HUES6 (cell line): ENCODE measurements at regions not wholly inside any gene's neighbourhood (a gene's known extent, or its start where the extent isn't known, plus 50 kb on each side); places are given as distances from the start of the nearest gene placed in this dataset.

Source experiments
- H3K27ac ChIP-seq: 2 replicates; pipeline ENCODE4 v1.7.0; 2013; ENCODE audit warnings: low read depth, mild to moderate bottlenecking, low read length, inconsistent platforms
- H3K27me3 ChIP-seq: 2 replicates; pipeline ENCODE4 v1.6.1; 2013; ENCODE audit warnings: low read length; ENCODE audit not compliant: control insufficient read depth, insufficient read depth
- H3K36me3 ChIP-seq: 2 replicates; pipeline ENCODE4 v1.6.1; 2013; ENCODE audit warnings: low read length; ENCODE audit not compliant: control insufficient read depth, insufficient read depth
- H3K4me1 ChIP-seq: 2 replicates; pipeline ENCODE4 v1.6.1; 2013; ENCODE audit warnings: low read length; ENCODE audit not compliant: control insufficient read depth, insufficient read depth
- H3K4me3 ChIP-seq: 2 replicates; pipeline ENCODE4 v1.5.1; 2013; ENCODE audit warnings: low read depth, low read length
- H3K9ac ChIP-seq: one replicate; pipeline ENCODE4 v1.6.1; 2013; ENCODE audit warnings: mild to moderate bottlenecking, low read length
- H3K9me3 ChIP-seq: 2 replicates; pipeline ENCODE4 v1.6.1; 2013; ENCODE audit warnings: low read depth, low read length; ENCODE audit not compliant: control insufficient read depth, insufficient read depth

DNA sequence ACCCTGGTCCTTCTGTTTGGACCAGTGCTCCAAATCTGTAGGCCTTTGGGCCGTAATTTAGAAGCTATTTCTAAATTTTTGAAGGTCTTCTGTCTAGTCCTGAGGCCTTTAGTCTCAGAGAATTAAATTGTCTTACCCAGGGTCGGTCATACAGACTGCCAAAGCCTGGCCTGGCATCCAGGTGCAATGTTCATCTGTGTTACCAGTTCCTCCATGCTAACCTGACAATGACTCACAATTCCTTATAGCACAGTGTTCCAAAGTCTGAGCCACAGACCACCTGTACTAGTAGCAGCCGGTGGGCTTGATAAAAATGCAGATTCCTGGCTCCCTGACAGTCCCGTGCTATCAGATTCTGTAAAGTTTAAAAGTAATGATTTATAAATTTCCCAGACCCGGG lies 77.7 kb upstream of the MAP4K3 start:
- Histone ChIP-seq H3K27me3 (no peaks in the 10 kb centered on the region), H3K4me3 (no peak overlapping the region), H3K27ac (no peak overlapping the region), H3K9me3 (peaks cover under 1% of the 10 kb centered on the region; the same call in 1 of the 2 replicates), H3K9ac (no peak overlapping the region), H3K4me1 (peaks cover 34% of the 10 kb centered on the region), H3K36me3 (no peaks in the 10 kb centered on the region)

DNA sequence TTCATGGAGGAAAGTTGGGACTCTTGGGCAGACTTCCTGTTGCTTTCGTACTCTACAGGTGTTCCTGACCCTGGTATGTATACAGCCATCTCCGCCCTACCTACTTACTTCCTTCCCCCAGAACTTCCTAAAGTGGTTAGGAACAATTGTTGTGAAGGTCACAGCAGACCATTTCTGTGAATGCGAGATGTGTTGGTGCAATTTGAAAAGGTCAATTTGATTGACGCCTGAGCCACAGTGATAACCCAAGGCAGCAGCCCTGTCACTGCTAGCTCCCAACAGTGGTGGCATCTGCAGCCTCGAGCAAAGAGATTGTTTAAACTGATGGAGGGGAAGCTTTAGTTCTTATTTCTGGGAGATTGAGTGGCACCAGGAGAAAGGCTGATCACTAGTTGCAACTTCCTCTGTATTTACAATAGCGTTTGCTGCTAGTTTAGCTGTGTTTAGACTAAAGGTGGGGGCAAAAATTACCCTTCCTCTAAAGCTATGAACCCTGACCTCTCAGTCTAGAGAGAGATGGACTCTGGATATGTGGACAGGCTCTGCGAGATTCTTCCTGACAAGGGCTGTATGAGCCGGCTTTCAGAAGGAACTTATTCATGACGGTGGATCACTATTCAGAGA lies 78.3 kb upstream of the MAP4K3 start:
- H3K27me3 ChIP-seq: no peaks in the 10 kb centered on the region
- peaks cover 34% of the 10 kb centered on the region for H3K4me1 ChIP-seq
- H3K4me3 ChIP-seq: no peak overlapping the region
- no peaks in the 10 kb centered on the region for H3K36me3 ChIP-seq
- 0 out of 2 replicates have a peak overlapping the region, but pooled peaks have one; percentile 5 for H3K27ac ChIP-seq
- peaks cover 4% of the 10 kb centered on the region; the same call in 1 of the 2 replicates for H3K9me3 ChIP-seq
- no peak overlapping the region for H3K9ac ChIP-seq

GRCh38 chr2:39515897-39516346 lies 78.8 kb upstream of the MAP4K3 start:
- no peaks in the 10 kb centered on the region for H3K27me3 ChIP-seq
- peaks cover 8% of the 10 kb centered on the region for H3K9me3 ChIP-seq
- no peak overlapping the region for H3K4me3 ChIP-seq
- peaks cover 2% of the 10 kb centered on the region; the same call in 1 of the 2 replicates for H3K36me3 ChIP-seq
- 0 out of 2 replicates have a peak overlapping the region, but pooled peaks have one; percentile 5 for H3K27ac ChIP-seq
- H3K4me1 ChIP-seq: peaks cover 34% of the 10 kb centered on the region
- peak overlapping the region; percentile 47 for H3K9ac ChIP-seq

DNA sequence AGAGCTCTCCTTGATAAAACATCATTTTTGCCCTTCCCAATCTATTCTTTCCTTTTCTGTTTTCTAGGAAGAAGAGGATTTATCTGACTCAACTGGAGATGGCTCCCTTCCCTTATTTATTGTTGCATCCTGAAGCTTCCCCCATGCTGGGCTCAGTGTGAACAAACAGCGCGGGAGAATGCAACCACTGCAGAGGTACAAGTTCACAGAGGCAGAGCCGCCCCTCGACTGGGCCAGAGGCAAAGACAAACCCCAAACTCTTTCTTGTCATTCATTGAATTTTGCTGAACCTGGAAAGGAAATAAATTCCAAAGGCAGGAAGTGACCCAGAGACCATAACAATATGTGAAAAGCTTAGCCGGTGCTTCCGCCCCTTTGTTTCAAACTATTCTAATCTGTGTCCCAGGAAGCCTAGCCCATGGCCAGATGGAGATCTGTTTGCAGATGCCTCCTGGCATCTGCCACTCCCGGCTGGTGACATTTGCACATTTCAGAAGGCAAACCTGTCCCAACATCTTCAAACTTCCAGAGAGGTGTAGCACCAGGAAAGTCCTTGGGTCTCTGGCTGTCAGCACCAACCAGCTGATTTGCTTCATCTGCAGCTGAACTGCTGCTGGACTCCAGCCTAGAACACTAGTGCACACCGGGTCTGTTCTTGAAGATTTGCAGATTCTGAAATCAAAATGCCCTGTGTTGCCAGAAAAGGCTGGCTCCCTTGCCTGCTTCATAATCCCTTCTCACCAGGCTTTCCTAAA lies 79.4 kb upstream of the MAP4K3 start:
- Histone ChIP-seq H3K9me3 (peaks cover 14% of the 10 kb centered on the region), H3K36me3 (peaks cover 8% of the 10 kb centered on the region), H3K4me1 (peaks cover 34% of the 10 kb centered on the region), H3K27me3 (no peaks in the 10 kb centered on the region), H3K9ac (peak overlapping the region; percentile 47), H3K4me3 (no peak overlapping the region), H3K27ac (peak overlapping the region; percentile 59; the same call in 1 of the 2 replicates)

DNA sequence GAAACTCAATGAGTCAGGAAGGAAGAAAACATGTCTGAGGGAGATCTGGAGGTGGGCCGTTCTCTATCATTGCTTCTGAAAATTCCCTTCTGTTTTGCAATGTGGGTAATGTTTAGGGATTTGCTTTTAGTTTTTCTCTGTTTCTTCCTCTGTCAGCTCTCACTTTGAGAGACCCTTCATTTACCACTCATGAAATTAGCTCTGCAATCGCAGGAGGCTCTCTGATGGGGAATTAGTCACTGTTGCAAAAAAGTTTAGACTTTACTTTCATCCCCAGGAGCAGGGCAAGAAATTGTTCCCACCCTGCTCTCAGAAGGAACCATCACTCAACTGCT lies 80.0 kb upstream of the MAP4K3 start:
- peak overlapping the region; percentile 59; the same call in 1 of the 2 replicates for H3K27ac ChIP-seq
- H3K9me3 ChIP-seq: peaks cover 19% of the 10 kb centered on the region
- no peaks in the 10 kb centered on the region for H3K27me3 ChIP-seq
- H3K36me3 ChIP-seq: peaks cover 9% of the 10 kb centered on the region
- H3K4me3 ChIP-seq: no peak overlapping the region
- H3K9ac ChIP-seq: no peak overlapping the region
- peaks cover 34% of the 10 kb centered on the region for H3K4me1 ChIP-seq

- peaks cover 14% of the 10 kb centered on the region for H3K36me3 ChIP-seq
- no peaks in the 10 kb centered on the region for H3K27me3 ChIP-seq
- no peak overlapping the region for H3K4me3 ChIP-seq
- H3K9ac ChIP-seq: no peak overlapping the region
- peaks cover 34% of the 10 kb centered on the region for H3K4me1 ChIP-seq
- H3K9me3 ChIP-seq: peaks cover 25% of the 10 kb centered on the region
- H3K27ac ChIP-seq: no peak overlapping the region
Measured at GRCh38 chr2:39517622-39518021, 80.5 kb upstream of the MAP4K3 start.

- Histone ChIP-seq H3K27ac (no peak overlapping the region), H3K4me3 (no peak overlapping the region), H3K9ac (no peak overlapping the region), H3K9me3 (peaks cover 32% of the 10 kb centered on the region), H3K36me3 (peaks cover 16% of the 10 kb centered on the region), H3K27me3 (no peaks in the 10 kb centered on the region), H3K4me1 (peaks cover 24% of the 10 kb centered on the region)
Measured at GRCh38 chr2:39519886-39520285, 82.8 kb upstream of the MAP4K3 start.

DNA sequence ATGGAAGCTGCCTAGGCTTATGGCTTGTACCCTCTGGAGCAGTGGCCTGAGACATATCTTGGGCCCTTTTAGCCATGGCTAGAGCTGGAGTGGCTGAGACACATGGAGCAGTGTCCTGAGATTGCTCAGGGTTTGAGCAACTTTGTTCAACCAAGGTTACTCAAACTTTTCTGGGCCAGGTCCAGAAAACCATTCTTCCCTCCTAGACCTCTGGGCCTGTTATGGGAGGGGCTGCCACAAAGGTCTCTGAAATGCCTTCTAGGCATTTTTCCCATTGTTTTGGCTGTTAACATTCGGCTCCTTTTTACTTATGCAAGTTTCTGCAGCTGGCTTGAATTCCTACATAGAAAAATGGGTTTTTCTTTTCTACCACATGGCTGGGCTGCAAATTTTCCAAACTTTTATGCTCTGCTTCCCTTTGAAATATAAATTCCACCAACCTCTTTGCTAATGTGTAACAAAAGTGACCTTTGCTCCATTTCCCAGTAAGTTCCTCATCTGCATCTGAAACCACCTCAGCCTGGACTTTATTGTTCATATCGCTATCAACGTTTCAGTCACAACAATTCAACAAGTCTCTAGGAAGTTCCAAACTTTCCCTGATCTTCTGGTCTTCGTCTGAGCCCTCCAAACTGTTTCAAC lies 84.9 kb upstream of the MAP4K3 start:
- H3K36me3 ChIP-seq: peaks cover 16% of the 10 kb centered on the region
- peaks cover 4% of the 10 kb centered on the region for H3K4me1 ChIP-seq
- H3K27me3 ChIP-seq: no peaks in the 10 kb centered on the region
- H3K9me3 ChIP-seq: peaks cover 32% of the 10 kb centered on the region
- no peak overlapping the region for H3K9ac ChIP-seq
- H3K4me3 ChIP-seq: no peak overlapping the region
- no peak overlapping the region for H3K27ac ChIP-seq

DNA sequence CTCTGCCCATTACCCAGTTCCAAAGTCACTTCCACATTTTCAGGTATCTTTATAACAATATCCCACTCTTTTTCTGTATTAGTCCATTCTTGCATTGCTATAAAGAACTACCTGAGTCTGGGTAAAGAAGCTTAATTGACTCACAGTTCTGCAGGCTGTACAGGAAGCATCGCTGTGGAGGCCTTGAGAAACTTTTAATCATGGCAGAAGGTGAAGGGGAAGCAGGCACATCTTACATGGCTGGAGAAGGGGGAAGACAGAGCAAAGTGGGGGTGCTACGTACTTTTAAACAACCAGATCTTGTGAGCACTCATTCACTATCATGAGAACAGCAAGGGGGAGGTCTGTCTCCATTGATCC lies 85.4 kb upstream of the MAP4K3 start:
- Histone ChIP-seq H3K36me3 (peaks cover 16% of the 10 kb centered on the region), H3K4me1 (no peaks in the 10 kb centered on the region; the same call in 1 of the 2 replicates), H3K27ac (no peak overlapping the region), H3K9me3 (peaks cover 32% of the 10 kb centered on the region), H3K4me3 (no peak overlapping the region), H3K9ac (no peak overlapping the region), H3K27me3 (no peaks in the 10 kb centered on the region)

DNA sequence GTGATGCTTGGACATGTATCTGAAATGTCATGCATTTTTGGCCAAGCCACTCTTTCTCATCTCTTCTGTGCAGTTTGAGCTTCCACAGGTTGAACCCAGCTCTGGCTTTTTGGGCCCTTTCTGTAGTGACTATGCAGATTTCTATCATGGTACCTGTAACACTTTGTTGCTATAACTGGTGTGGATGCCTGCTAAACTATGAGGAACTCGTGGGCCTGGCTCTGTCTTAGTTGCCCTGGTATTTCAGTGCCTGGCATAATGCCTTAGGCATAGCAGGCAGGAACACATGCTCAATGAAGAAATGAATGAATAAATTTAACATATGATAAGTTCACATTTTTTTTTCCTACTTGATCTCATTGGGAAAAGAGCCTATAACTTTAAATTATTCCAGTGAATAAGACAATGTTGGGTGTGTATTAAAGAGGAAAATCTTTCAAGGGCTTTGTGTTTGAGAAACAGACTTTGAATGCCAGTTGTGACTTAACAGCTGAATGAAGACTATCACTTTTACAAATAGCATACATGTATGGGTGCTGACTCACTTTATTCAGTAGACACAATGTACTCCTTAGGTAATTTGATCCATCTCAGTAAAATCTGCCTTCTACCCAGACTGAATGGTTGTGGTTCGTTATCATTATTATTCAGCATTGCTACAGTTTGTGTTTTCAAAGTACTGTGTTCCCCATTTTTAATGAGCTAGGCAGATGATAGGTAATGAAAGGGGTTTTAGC lies 86.4 kb upstream of the MAP4K3 start:
- H3K4me1 ChIP-seq: no peaks in the 10 kb centered on the region; the same call in 1 of the 2 replicates
- no peak overlapping the region for H3K9ac ChIP-seq
- peaks cover 32% of the 10 kb centered on the region for H3K9me3 ChIP-seq
- H3K27me3 ChIP-seq: no peaks in the 10 kb centered on the region
- no peak overlapping the region for H3K4me3 ChIP-seq
- no peak overlapping the region for H3K27ac ChIP-seq
- peaks cover 16% of the 10 kb centered on the region for H3K36me3 ChIP-seq
